ENCODE measurements at regions not wholly inside any gene's neighbourhood (a gene's known extent, or its start where the extent isn't known, plus 50 kb on each side); places are given as distances from the start of the nearest gene placed in this dataset.
A peak's percentile ranks its signal among the peaks of the same experiment; 100 is the strongest.

DNA sequence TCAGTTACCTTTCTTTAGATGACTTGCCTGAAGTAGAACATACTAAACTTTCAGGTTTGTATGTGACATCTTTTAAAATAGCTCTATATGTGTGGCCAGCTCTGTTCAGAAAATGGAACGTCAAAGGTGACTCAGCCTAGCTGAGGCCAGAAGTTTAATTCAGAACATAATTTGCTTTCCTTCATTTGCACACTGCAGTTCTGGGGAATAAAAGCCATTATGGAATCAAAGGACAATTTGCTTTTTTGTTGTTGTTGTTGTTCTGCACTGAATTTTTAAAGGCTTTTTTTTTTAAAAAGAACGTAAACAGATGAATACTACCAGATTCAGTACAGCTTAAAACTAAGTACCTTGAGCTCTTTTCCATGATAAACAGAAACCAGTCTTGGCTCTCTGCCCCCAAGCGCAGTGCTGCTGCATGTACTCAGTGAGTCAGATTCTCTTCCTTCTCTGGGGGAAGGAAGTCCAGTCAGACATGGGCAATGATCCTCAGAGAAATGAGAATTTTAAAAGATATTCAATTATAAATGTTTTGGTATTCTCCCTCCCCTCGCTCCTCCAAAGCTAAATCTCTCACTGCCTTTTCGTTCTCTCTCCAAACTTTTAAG lies 644.2 kb downstream of the NOVA1 start:
- WGBS, 4 donors = 73 to 81% (median 77%) methylated on average over 5 of the region's 5 CpGs
- peak overlapping the region in 1 of 12 donors; percentile 50 for H3K27ac ChIP-seq
- TF ChIP-seq, protein P1, sequence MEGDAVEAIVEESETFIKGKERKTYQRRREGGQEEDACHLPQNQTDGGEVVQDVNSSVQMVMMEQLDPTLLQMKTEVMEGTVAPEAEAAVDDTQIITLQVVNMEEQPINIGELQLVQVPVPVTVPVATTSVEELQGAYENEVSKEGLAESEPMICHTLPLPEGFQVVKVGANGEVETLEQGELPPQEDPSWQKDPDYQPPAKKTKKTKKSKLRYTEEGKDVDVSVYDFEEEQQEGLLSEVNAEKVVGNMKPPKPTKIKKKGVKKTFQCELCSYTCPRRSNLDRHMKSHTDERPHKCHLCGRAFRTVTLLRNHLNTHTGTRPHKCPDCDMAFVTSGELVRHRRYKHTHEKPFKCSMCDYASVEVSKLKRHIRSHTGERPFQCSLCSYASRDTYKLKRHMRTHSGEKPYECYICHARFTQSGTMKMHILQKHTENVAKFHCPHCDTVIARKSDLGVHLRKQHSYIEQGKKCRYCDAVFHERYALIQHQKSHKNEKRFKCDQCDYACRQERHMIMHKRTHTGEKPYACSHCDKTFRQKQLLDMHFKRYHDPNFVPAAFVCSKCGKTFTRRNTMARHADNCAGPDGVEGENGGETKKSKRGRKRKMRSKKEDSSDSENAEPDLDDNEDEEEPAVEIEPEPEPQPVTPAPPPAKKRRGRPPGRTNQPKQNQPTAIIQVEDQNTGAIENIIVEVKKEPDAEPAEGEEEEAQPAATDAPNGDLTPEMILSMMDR (IDR thresholded peaks at IDR 0.05) = no peak
- TF ChIP-seq POLR2A (IDR thresholded peaks at IDR 0.05) = no peak

DNA sequence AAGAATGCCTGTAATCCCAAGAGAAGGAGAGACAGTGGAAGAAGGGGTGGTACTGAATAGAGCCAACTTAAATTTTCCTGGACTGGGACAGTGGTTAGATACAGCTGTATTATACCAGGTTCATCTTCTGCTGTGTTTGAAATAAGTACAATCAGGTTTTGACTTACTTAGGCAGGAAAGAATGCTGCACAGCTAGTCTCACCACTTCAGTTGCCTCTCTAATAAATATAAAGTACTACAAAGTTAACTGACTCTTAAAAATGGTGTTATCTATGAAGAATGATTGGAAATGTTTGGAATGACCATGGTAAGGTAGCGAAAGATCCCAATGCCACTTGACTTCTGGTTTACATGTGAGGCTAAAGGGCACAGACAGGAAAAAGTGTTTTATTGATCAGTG lies 652.1 kb downstream of the NOVA1 start:
- 56 to 79% (median 71%) methylated on average over 1 of the region's 1 CpG for WGBS, 4 donors
- H3K9me3 ChIP-seq = no peaks in the 10 kb centered on the region
- ATAC-seq (no peak), DNase-seq (no peak)
- TF ChIP-seq POLR2A (IDR thresholded peaks at IDR 0.05) = no peak
- TF ChIP-seq, protein P1 (IDR thresholded peaks at IDR 0.05) = no peak
- H3K4me3 ChIP-seq = no peak overlapping the region
- no peaks in the 10 kb centered on the region for H3K27me3 ChIP-seq
- H3K27ac ChIP-seq = no peak overlapping the region
- no peaks in the 10 kb centered on the region for H3K36me3 ChIP-seq
- H3K4me1 ChIP-seq = no peaks in the 10 kb centered on the region
- intact Hi-C loops (cut with DNase I) = no loop called here

More for the DNA sequence above, 644.2 kb downstream of the NOVA1 start:
- DNase-seq (no peak), ATAC-seq (no peak)
- H3K4me1 ChIP-seq = no peaks in the 10 kb centered on the region
- H3K36me3 ChIP-seq = no peaks in the 10 kb centered on the region
- H3K9me3 ChIP-seq = peaks cover 0 to 6% (median 0%) of the 10 kb centered on the region in 12 donors
- intact Hi-C loops (cut with DNase I) = no loop called here
- H3K4me3 ChIP-seq = no peak overlapping the region
- H3K27me3 ChIP-seq = no peaks in the 10 kb centered on the region

DNA sequence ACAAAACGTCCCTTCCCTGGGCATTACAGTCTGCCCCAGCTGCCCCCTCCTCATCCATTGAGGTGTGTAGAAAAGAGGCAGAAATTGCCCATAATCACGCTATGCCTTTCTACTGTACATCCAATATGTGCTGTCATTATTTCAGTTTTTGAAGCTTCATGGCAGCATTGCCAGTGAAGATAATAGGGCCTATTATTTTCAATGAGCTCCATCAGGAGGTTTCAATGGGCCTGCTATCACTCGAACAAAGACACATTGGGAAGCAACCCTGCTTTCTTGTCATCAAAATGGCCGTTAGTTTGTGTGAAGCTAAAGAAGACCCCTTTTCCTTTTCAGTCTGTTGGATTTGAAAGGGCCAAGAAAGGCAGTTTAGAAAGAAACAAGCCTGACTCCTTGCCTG lies 653.8 kb downstream of the NOVA1 start:
- H3K4me3 ChIP-seq = no peak overlapping the region
- no peaks in the 10 kb centered on the region for H3K9me3 ChIP-seq
- 57 to 66% (median 63%) methylated on average over 4 of the region's 4 CpGs for WGBS, 4 donors
- no peak overlapping the region for H3K27ac ChIP-seq
- no peak for TF ChIP-seq POLR2A (IDR thresholded peaks at IDR 0.05)
- TF ChIP-seq, protein P1 (IDR thresholded peaks at IDR 0.05) = no peak
- intact Hi-C loops (cut with DNase I) = no loop called here
- H3K36me3 ChIP-seq = no peaks in the 10 kb centered on the region
- DNase-seq (no peak), ATAC-seq (no peak)
- no peaks in the 10 kb centered on the region for H3K4me1 ChIP-seq
- H3K27me3 ChIP-seq = no peaks in the 10 kb centered on the region

DNA sequence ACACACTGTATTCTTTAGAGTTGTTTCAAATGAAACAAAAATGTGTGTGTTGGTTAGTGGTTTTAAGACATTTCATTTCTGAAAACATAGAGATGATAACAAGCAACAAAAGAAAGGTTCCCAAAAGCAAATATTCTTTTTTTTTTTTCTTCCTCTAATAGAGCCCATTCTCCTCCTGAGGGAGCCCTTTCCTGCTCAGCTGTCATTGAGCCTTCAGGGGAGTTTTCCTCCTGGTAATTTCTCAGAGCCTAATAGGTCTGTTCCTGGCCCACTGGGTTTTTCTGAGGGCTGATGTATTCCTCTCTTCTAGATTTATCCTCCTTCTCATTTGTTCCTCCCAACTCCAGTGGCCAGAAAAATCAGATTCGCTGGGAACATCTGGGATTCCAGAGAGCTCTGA lies 654.5 kb downstream of the NOVA1 start:
- intact Hi-C loops (cut with DNase I) = no loop called here
- H3K27ac ChIP-seq = no peak overlapping the region
- no peak for ATAC-seq
- H3K4me3 ChIP-seq = no peak overlapping the region
- no peak for DNase-seq
- no peaks in the 10 kb centered on the region for H3K9me3 ChIP-seq
- H3K4me1 ChIP-seq = no peaks in the 10 kb centered on the region
- TF ChIP-seq, protein P1 (IDR thresholded peaks at IDR 0.05) = no peak
- TF ChIP-seq POLR2A (IDR thresholded peaks at IDR 0.05) = no peak
- 71 to 89% (median 73%) methylated on average over 1 of the region's 1 CpG for whole genome bisulfite sequencing, 4 donors
- no peaks in the 10 kb centered on the region for H3K27me3 ChIP-seq
- no peaks in the 10 kb centered on the region for H3K36me3 ChIP-seq
